Suprapubic skin (tissue), 3 donors: ENCODE measurements at regions not wholly inside any gene's neighbourhood (a gene's known extent, or its start where the extent isn't known, plus 50 kb on each side); places are given as distances from the start of the nearest gene placed in this dataset.
"Not testable (repeated sequence)": the region's sequence is repeated elsewhere in the genome, so short reads cannot be mapped to it uniquely, and the experiment has no call there.

Experiments used
- CTCF ChIP-seq, 2 donors: fragments of 200-600 bp in 1 of 2; fragments of 450-650 bp in 1 of 2; sonication (generic) in 1 of 2; IDR thresholded peaks; one replicate each; pipeline ENCODE4 v1.5.1; 2016 to 2019; ENCODE audit warnings: antibody characterized with exemption in 2 of 2, mild to moderate bottlenecking in 1 of 2, moderate library complexity in 1 of 2
- EP300 ChIP-seq: sonication (generic); formaldehyde crosslinking; IDR thresholded peaks from one replicate; pipeline ENCODE4 v1.6.1; 2017; ENCODE audit warnings: antibody characterized with exemption

- not testable (repeated sequence) for TF ChIP-seq CTCF (IDR thresholded peaks at IDR 0.05); EP300
These were observed 114.3 kb upstream of the PALM2AKAP2 start for GRCh38 chr9:109665736-109666135.
